Liver (tissue), 8 donors: ENCODE measurements at regions not wholly inside any gene's neighbourhood (a gene's known extent, or its start where the extent isn't known, plus 50 kb on each side); places are given as distances from the start of the nearest gene placed in this dataset.

Experiments
- DNase-seq: peaks from one replicate; pipeline ENCODE4 v3.0.0-alpha.2; 2017; ENCODE audit warnings: low spot score
- H3K27ac ChIP-seq, 2 donors: one replicate each; pipeline ENCODE4 v1.7.0; 2013; ENCODE audit warnings: inconsistent platforms in 2 of 2, low read length in 2 of 2, control low read depth in 1 of 2, low read depth in 1 of 2, mild to moderate bottlenecking in 1 of 2
- H3K27me3 ChIP-seq, 4 donors: one replicate each; pipeline versions ENCODE4 v1.6.1 to v1.7.0; 2013; ENCODE audit warnings: low read length in 3 of 4, inconsistent platforms in 1 of 4, mild to moderate bottlenecking in 1 of 4, moderate library complexity in 1 of 4; ENCODE audit not compliant: control insufficient read depth in 4 of 4, insufficient read depth in 4 of 4
- H3K36me3 ChIP-seq, 4 donors: one replicate each; pipeline versions ENCODE4 v1.6.1 to v1.7.0; 2013; ENCODE audit warnings: low read length in 3 of 4, mild to moderate bottlenecking in 3 of 4, low read depth in 1 of 4, moderate library complexity in 1 of 4; ENCODE audit not compliant: control insufficient read depth in 4 of 4, insufficient read depth in 3 of 4
- H3K4me1 ChIP-seq, 4 donors: one replicate each; pipeline versions ENCODE4 v1.6.1 to v1.7.0; 2013; ENCODE audit warnings: low read length in 3 of 4, mild to moderate bottlenecking in 3 of 4, moderate library complexity in 1 of 4; ENCODE audit not compliant: control insufficient read depth in 4 of 4, insufficient read depth in 4 of 4
- H3K4me3 ChIP-seq, 3 donors: one replicate each; pipeline versions ENCODE4 v1.6.1 to v1.7.0; 2013; ENCODE audit warnings: low read length in 3 of 3, control low read depth in 1 of 3, low read depth in 1 of 3, mild to moderate bottlenecking in 1 of 3
- H3K9ac ChIP-seq, 2 donors: one replicate each; pipeline ENCODE4 v1.7.0; 2013; ENCODE audit warnings: low read length in 2 of 2, mild to moderate bottlenecking in 2 of 2, moderate library complexity in 2 of 2, control low read depth in 1 of 2, low read depth in 1 of 2
- H3K9me3 ChIP-seq, 4 donors: one replicate each; pipeline versions ENCODE4 v1.6.1 to v1.7.0; 2013; ENCODE audit warnings: low read length in 3 of 4; ENCODE audit not compliant: control insufficient read depth in 4 of 4
- EGR1 ChIP-seq, 2 donors: IDR thresholded peaks; 2 replicates each; pipeline ENCODE4 v1.6.1; 2016 to 2018; ENCODE audit warnings: antibody characterized with exemption in 2 of 2, low read depth in 2 of 2
- FOXA1 ChIP-seq: IDR thresholded peaks from 2 replicates; pipeline ENCODE4 v1.6.1; 2016; ENCODE audit warnings: antibody characterized with exemption
- FOXA2 ChIP-seq: IDR thresholded peaks from 2 replicates; pipeline ENCODE4 v1.6.1; 2016; ENCODE audit warnings: antibody characterized with exemption
- GABPA ChIP-seq, 2 donors: IDR thresholded peaks in 1 of 2; conservative IDR thresholded peaks in 1 of 2; 2 replicates each; pipeline ENCODE4 v1.6.1; 2016; ENCODE audit warnings: antibody characterized with exemption in 2 of 2, mild to moderate bottlenecking in 1 of 2, moderate library complexity in 1 of 2
- HNF4A ChIP-seq, 2 donors: conservative IDR thresholded peaks; 2 replicates each; pipeline ENCODE4 v1.6.1; 2016; ENCODE audit warnings: antibody characterized with exemption in 2 of 2, mild to moderate bottlenecking in 2 of 2
- HNF4G ChIP-seq: IDR thresholded peaks from 2 replicates; pipeline ENCODE4 v1.6.1; 2016; ENCODE audit warnings: antibody characterized with exemption
- JUND ChIP-seq, 2 donors: IDR thresholded peaks; 2 replicates each; pipeline ENCODE4 v1.6.1; 2016; ENCODE audit warnings: antibody characterized with exemption in 2 of 2
- NR2F2 ChIP-seq: IDR thresholded peaks from 2 replicates; pipeline ENCODE4 v1.6.1; 2016; ENCODE audit warnings: antibody characterized with exemption
- RAD21 ChIP-seq, 2 donors: IDR thresholded peaks; 2 replicates each; pipeline ENCODE4 v1.6.1; 2016; ENCODE audit warnings: antibody characterized with exemption in 2 of 2, mild to moderate bottlenecking in 2 of 2
- REST ChIP-seq: IDR thresholded peaks from 2 replicates; pipeline ENCODE4 v1.6.1; 2016; ENCODE audit warnings: antibody characterized with exemption, mild to moderate bottlenecking
- RXRA ChIP-seq, 2 donors: IDR thresholded peaks; 2 replicates each; pipeline ENCODE4 v1.6.1; 2017 to 2018; ENCODE audit warnings: antibody characterized with exemption in 2 of 2, mild to moderate bottlenecking in 1 of 2
- SP1 ChIP-seq: IDR thresholded peaks from 2 replicates; pipeline ENCODE4 v1.6.1; 2018; ENCODE audit warnings: antibody characterized with exemption, mild to moderate bottlenecking
- TAF1 ChIP-seq: conservative IDR thresholded peaks from 2 replicates; pipeline ENCODE4 v1.6.1; 2016; ENCODE audit warnings: antibody characterized with exemption, mild to moderate bottlenecking
- YY1 ChIP-seq: IDR thresholded peaks from 2 replicates; pipeline ENCODE4 v1.6.1; 2016; ENCODE audit warnings: antibody characterized with exemption, mild to moderate bottlenecking
- ZBTB33 ChIP-seq: IDR thresholded peaks from 2 replicates; pipeline ENCODE4 v1.6.1; 2016; ENCODE audit warnings: antibody characterized with exemption
- WGBS: extraction: QIAGEN DNeasy Blood & Tissue Kit; methylation state at CpG from one replicate; pipeline ENCODE4 v1.1.7; 2013; 5-methylcytosine and 5-hydroxymethylcytosine counted together
- TF ChIP-seq, protein P1 (sequence below): fragments of 150-350 bp; IDR thresholded peaks from 2 replicates; pipeline ENCODE4 v1.5.1; 2017; ENCODE audit warnings: improper control_type of control experiment, low read depth, low read length; ENCODE audit not compliant: missing input control
- TF ChIP-seq, protein P2 (sequence below): IDR thresholded peaks from 2 replicates; pipeline ENCODE4 v1.6.1; 2016; ENCODE audit warnings: antibody characterized with exemption
- donor health status: healthy.
- donor health status: healthy.
- donor health status: healthy.
- donor health status: healthy.
- donor health status: healthy.

GRCh38 chr3:5766848-5767247 is 579.3 kb downstream of the EDEM1 start:
- Histone ChIP-seq H3K4me3 (no peak overlapping the region), H3K36me3 (no peaks in the 10 kb centered on the region), H3K4me1 (no peaks in the 10 kb centered on the region), H3K9ac (no peak overlapping the region), H3K27ac (no peak overlapping the region), H3K27me3 (no peaks in the 10 kb centered on the region), H3K9me3 (no peaks in the 10 kb centered on the region)
- no peak for DNase-seq
- WGBS = 21% methylated on average over 1 of the region's 1 CpG
- TF ChIP-seq HNF4G (no peak), EGR1 (IDR thresholded peaks at IDR 0.05; ENCODE audit: low read depth in 2 of 2) (no peak), JUND (IDR thresholded peaks at IDR 0.05) (no peak), FOXA1 (no peak), NR2F2 (no peak), YY1 (no peak), FOXA2 (no peak), GABPA (IDR thresholded peaks at IDR 0.05 in 1 of 2, conservative IDR thresholded peaks at IDR 0.05 in 1 of 2) (no peak), RAD21 (IDR thresholded peaks at IDR 0.05) (no peak), HNF4A (conservative IDR thresholded peaks at IDR 0.05) (no peak), TAF1 (no peak), ZBTB33 (no peak)
- TF ChIP-seq, protein P1, sequence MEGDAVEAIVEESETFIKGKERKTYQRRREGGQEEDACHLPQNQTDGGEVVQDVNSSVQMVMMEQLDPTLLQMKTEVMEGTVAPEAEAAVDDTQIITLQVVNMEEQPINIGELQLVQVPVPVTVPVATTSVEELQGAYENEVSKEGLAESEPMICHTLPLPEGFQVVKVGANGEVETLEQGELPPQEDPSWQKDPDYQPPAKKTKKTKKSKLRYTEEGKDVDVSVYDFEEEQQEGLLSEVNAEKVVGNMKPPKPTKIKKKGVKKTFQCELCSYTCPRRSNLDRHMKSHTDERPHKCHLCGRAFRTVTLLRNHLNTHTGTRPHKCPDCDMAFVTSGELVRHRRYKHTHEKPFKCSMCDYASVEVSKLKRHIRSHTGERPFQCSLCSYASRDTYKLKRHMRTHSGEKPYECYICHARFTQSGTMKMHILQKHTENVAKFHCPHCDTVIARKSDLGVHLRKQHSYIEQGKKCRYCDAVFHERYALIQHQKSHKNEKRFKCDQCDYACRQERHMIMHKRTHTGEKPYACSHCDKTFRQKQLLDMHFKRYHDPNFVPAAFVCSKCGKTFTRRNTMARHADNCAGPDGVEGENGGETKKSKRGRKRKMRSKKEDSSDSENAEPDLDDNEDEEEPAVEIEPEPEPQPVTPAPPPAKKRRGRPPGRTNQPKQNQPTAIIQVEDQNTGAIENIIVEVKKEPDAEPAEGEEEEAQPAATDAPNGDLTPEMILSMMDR = no peak

DNA sequence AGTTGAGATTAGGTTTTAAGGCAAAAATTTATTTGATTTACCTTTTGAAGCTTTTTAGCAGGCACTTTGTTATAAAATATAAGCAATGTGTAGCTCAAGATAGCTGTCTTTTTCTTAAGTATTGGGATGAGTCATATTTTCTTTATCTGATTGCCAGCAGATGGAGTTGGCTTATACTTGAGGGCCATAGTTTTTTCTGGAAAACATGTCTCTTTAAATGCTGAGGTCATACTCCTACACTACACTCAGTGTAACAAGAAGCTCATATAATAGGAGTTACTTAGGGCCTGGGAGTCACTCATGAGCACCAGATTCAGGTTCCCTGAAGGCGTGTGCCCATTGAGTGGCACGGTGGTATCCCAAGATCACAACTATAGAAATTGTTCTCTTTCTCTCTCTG is 579.8 kb downstream of the EDEM1 start:
- no peaks in the 10 kb centered on the region for H3K36me3 ChIP-seq
- H3K4me3 ChIP-seq = no peak overlapping the region
- H3K9ac ChIP-seq = no peak overlapping the region
- H3K27ac ChIP-seq = no peak overlapping the region
- H3K4me1 ChIP-seq = no peaks in the 10 kb centered on the region
- H3K9me3 ChIP-seq = no peaks in the 10 kb centered on the region
- no peak for DNase-seq
- no peaks in the 10 kb centered on the region for H3K27me3 ChIP-seq
- WGBS = 85% methylated on average over 2 of the region's 2 CpGs
- TF ChIP-seq HNF4A (conservative IDR thresholded peaks at IDR 0.05) = no peak
- TF ChIP-seq RAD21 (IDR thresholded peaks at IDR 0.05) = no peak
- no peak for TF ChIP-seq YY1

DNA sequence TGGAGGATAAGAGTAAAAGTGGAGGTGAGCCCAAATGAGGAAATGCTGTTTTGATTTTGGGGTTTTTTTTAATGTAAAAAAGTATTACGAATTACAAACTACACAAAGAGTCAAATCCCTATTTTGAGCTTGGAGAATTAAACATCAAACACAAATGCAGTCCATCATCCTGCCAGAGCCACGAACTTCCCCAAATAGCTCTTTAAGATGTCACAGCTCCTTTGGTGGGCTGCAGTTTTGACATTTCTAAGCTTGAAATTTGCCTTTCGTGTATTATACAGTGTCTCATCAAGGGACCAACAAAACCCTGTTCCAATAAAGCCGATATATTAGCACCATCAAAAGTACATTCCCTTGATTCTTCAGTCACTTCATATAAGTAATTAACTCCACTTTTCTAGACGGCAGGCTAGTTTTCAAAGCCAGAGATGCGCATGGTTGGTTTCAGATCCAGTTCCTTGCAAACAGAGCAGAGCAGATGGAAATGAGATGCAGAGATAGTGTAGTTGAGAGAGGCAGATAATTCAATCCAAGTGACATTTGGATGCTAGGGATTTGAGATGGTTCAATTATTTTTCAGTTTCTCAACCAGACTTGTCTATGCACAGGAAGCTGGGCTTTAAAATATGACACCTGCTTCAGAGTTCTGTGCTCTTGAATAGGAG is 580.9 kb downstream of the EDEM1 start:
- no peaks in the 10 kb centered on the region for H3K36me3 ChIP-seq
- TF ChIP-seq JUND (IDR thresholded peaks at IDR 0.05) = no peak
- no peak for TF ChIP-seq YY1
- TF ChIP-seq NR2F2 = no peak
- TF ChIP-seq RXRA (IDR thresholded peaks at IDR 0.05) = no peak
- no peak for TF ChIP-seq HNF4A (conservative IDR thresholded peaks at IDR 0.05)
- no peak for TF ChIP-seq HNF4G
- no peak for TF ChIP-seq FOXA2
- no peak for TF ChIP-seq FOXA1
- TF ChIP-seq REST = no peak
- no peak for TF ChIP-seq RAD21 (IDR thresholded peaks at IDR 0.05)
- TF ChIP-seq, protein P1 = no peak
- TF ChIP-seq, protein P2, sequence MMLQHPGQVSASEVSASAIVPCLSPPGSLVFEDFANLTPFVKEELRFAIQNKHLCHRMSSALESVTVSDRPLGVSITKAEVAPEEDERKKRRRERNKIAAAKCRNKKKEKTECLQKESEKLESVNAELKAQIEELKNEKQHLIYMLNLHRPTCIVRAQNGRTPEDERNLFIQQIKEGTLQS = no peak
- no peak for TF ChIP-seq GABPA (IDR thresholded peaks at IDR 0.05 in 1 of 2, conservative IDR thresholded peaks at IDR 0.05 in 1 of 2)
- TF ChIP-seq SP1 = no peak

More for the DNA sequence above, 580.9 kb downstream of the EDEM1 start:
- Histone ChIP-seq H3K27me3 (no peaks in the 10 kb centered on the region), H3K9ac (no peak overlapping the region), H3K27ac (no peak overlapping the region), H3K9me3 (no peaks in the 10 kb centered on the region), H3K4me1 (no peaks in the 10 kb centered on the region), H3K4me3 (no peak overlapping the region)
- 67% methylated on average over 6 of the region's 6 CpGs for WGBS
- DNase-seq = no peak
